ENCODE measurements at regions not wholly inside any gene's neighbourhood (a gene's known extent, or its start where the extent isn't known, plus 50 kb on each side); places are given as distances from the start of the nearest gene placed in this dataset.

- no peak for TF ChIP-seq EZH2 (IDR thresholded peaks at IDR 0.05; ENCODE audit: borderline replicate concordance, insufficient read depth, low read length, poor library complexity, severe bottlenecking)
- no peak for TF ChIP-seq TAF1 (IDR thresholded peaks at IDR 0.05; ENCODE audit: low read depth)
- no peak for TF ChIP-seq CTCF (IDR thresholded peaks at IDR 0.05; ENCODE audit: poor library complexity, severe bottlenecking)
- no peak for TF ChIP-seq EP300 (conservative IDR thresholded peaks at IDR 0.05; ENCODE audit: poor library complexity, severe bottlenecking)
- no peak for TF ChIP-seq REST (IDR thresholded peaks at IDR 0.05; ENCODE audit: borderline replicate concordance)
- TF ChIP-seq RAD21 (conservative IDR thresholded peaks at IDR 0.05) = no peak
- TF ChIP-seq POLR2AphosphoS5 (IDR thresholded peaks at IDR 0.05) = no peak
- no peak for TF ChIP-seq SMC3 (conservative IDR thresholded peaks at IDR 0.05; ENCODE audit: poor library complexity)
Observed at GRCh38 chr2:209368914-209369313, 54.9 kb upstream of the MAP2 start.
